Left cardiac atrium (tissue), 4 donors: ENCODE measurements at regions not wholly inside any gene's neighbourhood (a gene's known extent, or its start where the extent isn't known, plus 50 kb on each side); places are given as distances from the start of the nearest gene placed in this dataset.

Experiments
- ATAC-seq, 2 donors: fragments of 200-7000 bp; cut with Tn5 transposase; one replicate each; pipeline ENCODE4 v1.9.1; 2020; ENCODE audit warnings: mild to moderate bottlenecking in 2 of 2, moderate library complexity in 2 of 2
- DNase-seq: peaks from one replicate; pipeline ENCODE4 v3.0.0-alpha.2; 2020
- intact Hi-C, 2 donors: fragments of 100-400 bp; cut with DNase I; formaldehyde crosslinking; loops; one replicate each; pipeline versions ENCODE4 v1.14.1 to v1.15.1; 2022 to 2023
- donor health status: DM: no; HTN: yes; CAD: no.
- donor health status: DM: no; HTN: yes; CAD: no; lungs with severe emphysema.
- donor health status: DM: yes; HTN: yes; CAD: no.
- donor health status: Dilated cardiomyopathy.

DNA sequence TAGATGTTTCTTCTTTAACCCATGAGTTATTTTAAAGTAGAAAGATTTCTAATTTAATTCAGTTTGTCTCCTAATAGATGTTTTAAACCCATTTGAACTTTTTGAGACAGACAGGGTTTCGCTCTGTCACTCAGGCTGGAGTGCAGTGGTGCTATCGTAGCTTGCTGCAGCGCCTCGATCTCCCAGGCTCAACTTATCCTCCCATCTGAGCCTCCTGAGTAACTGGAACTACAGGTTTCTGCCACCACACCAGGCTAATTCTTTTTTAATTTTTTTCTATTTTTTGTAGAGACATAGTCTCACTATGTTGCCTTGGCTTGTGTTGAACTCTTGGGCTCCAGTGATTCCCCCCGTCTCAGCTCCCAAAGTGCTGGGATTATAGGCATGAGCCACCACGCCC, 53.0 kb upstream of the RAB18 start:
- ATAC-seq (no peak), DNase-seq (no peak)
- intact Hi-C loops = no loop called here

DNA sequence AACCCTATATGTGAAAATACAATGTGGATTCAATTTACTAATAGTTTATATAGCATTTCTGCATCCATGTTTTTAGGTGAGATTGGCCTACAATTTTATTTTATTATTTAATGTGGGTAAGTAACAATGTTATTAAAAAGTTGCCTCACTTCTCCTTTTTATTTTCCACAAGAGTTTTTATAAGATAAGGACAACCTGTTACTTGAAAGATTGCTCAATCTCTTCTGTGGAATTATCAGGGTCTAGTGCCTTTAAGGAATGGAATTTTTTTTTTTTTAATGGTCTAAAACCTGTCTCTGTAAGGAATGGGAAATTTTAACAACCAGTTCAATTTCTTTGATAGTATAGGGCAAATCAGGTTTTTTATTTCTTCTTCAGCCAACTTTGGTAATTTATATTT, 53.9 kb upstream of the RAB18 start:
- DNase-seq = no peak
- no peak for ATAC-seq
- intact Hi-C loops = no loop called here

DNA sequence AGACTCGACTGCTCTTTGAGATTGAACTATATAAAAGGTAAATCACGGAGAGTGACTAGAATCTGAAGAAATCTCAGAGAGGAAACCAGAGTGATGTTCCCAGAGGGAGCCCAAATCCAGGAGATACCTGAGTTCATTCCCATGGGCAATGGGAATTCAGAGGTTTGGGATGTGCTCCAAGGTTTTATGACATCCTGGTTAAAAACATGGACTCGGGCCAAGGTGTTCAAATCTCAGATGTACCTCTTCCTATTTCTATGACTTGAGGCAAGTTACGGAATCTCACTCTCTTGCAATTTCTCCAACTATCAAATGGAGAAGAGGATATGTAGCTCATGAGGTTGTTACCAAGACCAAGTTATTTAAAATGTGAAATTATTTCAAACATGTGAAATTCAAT, 54.5 kb upstream of the RAB18 start:
- intact Hi-C loops = loop anchor here in 1 of 2 donors (5.0 kb wide), 3 partner anchors 208 to 793 kb away; no protein-coding TSS in a partner anchor
- DNase-seq (no peak), ATAC-seq (no peak)

- ATAC-seq = no peak
- intact Hi-C loops = loop anchor here in 1 of 2 donors (5.0 kb wide), 3 partner anchors 208 to 793 kb away; no protein-coding TSS in a partner anchor
These were observed 55.2 kb upstream of the RAB18 start for GRCh38 chr10:27448921-27449320.

DNA sequence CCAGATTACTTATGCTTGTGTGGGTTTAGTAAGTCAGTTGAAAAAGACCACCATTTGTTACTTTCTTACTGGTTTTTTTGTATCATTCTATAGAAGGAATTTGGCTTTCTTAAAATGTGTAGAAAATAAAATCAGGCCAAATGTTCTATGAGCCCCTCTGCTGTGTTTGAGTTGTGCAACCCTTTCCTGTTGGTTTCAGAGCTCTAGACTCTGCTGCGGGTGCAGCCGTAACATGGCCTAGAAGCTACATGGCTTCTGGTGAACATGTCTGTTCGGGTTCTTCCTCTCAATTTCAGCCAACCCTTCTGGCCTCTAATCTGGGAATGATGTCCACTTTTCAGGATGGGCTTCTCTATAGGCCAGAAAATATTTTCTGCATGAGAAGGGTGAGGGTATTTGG, 56.6 kb upstream of the RAB18 start:
- ATAC-seq = no peak
- no peak for DNase-seq
- intact Hi-C loops = loop anchor here in 1 of 2 donors (5.0 kb wide), 3 partner anchors 210 to 795 kb away; no protein-coding TSS in a partner anchor

More at GRCh38 chr10:27448921-27449320, 55.2 kb upstream of the RAB18 start:
- DNase-seq = no peak

DNA sequence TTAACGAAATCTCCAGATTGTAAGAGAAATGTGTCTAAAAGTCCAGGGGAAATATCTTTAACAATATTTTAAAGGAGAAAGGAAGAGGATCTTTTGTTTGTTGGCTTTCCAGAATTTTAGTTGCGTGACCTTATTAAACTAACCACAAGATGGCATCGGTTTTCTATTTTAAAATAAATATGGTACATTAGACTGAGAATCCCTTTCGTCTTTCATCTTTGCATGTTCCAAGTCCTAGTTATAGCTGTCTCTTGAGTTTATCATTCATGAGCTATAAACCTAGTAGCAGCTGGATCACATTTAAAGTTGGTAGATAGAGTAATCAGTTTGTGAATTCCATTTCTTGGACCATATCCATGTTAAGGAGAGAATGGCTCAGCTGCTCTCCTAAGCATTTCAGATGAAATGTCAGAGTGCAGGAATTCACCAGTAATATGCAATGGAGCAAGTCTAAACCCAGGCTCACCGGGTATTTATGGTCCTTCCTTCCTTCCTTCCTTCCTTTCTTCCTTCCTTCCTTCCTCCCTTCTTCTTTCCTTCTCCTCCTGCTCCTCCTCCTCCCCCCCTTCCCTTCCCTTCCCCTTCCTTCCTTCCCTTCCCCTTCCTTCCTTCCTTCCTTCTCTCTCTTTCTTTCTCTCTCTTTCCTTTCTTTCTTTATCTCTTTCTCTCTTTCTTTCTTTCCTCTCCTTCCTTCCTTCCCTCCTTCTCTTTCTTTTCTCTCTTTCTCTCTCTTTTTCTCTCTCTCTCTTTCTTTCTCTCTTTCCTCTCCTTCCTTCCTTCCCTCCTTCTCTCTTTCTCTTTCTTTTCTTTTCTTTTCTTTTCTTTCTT, 57.8 kb upstream of the RAB18 start:
- intact Hi-C loops = loop anchor here in 1 of 2 donors (5.0 kb wide), 3 partner anchors 211 to 796 kb away; no protein-coding TSS in a partner anchor
- no peak for DNase-seq
- ATAC-seq = peak in 1 of 2 donors; percentile 49

DNA sequence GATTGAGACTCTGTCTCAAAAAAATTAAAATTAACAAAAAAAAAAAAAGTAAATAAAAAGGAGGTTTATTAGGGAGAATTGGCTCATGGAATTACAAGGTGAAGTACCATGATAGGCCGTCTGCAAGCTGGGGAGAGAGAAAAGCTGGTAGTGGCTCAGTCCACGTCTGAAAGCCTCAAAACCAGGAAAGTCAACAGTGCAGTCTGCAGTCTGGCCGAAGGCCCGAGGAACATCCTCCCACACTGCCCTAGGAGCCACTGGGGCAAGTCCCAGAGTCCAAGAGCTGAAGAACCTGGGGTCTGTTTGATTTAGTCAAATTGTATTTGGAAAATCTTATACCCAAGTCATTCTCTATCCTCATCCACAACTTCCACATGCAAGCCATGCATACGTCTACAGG, 59.0 kb upstream of the RAB18 start:
- no peak for DNase-seq
- ATAC-seq = no peak
- intact Hi-C loops = loop anchor here in 1 of 2 donors (5.0 kb wide), 3 partner anchors 212 to 797 kb away; no protein-coding TSS in a partner anchor

DNA sequence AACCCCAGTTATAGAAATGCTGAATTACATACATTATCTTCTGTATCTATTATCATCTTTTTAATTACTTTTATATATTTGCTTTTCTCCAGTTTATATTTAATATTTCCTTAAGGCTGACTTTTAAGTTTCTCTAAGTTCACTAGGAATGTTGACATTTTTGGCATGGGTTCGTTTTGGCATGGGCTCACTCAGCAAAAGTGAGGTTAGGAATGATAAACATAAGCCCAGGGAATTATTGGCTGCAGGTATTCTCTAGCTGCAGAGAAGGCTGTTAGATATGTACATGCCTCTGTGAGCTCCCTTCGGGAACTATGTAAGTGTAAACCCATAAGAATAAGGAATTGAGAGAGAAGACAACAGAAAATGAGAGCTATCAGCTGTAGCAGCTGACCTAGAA, 63.6 kb upstream of the RAB18 start:
- ATAC-seq (peak in 1 of 2 donors; percentile 34), DNase-seq (no peak)
- intact Hi-C loops = no loop called here

- ATAC-seq = peak in 1 of 2 donors; percentile 58
- DNase-seq = no peak
- intact Hi-C loops = no loop called here
These were observed 64.1 kb upstream of the RAB18 start for GRCh38 chr10:27440021-27440420.

- DNase-seq = no peak
- intact Hi-C loops = no loop called here
- no peak for ATAC-seq
These were observed 65.0 kb upstream of the RAB18 start for GRCh38 chr10:27439101-27439500.

GRCh38 chr10:27437775-27438174, 66.3 kb upstream of the RAB18 start:
- ATAC-seq = no peak
- intact Hi-C loops = no loop called here
- DNase-seq = no peak

DNA sequence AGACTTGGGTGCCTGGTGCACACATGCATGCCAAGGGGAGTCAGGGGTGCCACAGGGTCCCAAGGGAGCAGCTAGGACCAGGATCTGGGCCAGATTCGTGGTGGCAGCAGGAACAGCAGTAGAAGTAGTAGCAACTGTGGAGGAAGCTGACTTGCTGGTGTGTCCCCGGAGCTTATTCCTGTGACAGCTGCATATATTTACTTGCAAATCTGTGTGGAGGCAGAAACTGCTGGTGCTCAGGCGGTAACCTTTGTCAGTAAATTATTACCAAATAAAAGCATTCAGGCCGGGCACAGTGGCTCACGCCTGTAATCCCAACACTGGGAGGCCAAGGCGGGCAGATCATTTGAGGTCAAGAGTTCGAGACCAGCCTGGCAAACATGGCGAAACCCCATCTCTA, 67.4 kb upstream of the RAB18 start:
- ATAC-seq (no peak), DNase-seq (no peak)
- intact Hi-C loops = no loop called here

DNA sequence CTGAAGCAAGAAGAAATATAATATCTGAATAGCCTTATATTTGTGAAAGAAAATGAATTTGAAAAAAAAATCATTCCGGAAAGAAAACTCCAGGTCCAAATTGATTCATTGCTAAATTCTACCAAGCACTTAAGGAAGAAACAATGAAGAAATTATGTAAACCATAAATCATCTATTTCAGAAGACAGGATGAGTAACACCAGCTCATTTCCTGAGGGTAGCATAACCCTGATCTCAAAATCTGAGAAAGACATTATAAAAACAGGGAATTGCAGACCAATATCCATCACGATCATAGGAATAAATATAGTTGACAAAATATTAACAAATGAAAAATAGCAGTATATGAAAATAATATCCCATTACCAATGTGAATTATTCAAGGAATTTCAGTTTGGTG, 70.1 kb upstream of the RAB18 start:
- intact Hi-C loops = no loop called here
- ATAC-seq (no peak), DNase-seq (no peak)

DNA sequence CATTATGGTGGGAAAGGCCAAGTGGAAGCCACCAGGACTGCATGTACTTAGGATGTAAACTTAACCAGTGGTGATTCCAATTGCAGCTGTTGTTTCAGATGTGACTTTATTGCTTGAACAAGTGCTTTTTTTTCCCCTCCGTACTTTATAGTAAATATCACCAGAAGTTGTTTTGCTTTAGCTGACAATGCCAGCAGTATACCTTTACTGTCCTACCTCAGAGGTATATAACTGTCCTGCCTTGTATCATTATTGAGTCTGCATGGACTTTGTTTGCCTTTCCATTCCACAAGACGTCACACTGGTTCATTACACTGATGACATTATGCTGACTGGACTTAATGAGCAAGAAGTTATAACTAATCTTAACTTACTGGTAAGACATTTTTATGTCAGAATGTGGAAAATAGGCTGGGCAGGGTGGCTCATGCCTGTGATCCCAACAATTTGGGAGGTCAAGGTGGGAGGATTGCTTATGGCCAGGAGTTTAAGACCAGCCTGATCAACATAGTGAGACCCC, 77.1 kb upstream of the RAB18 start:
- DNase-seq (no peak), ATAC-seq (no peak)
- intact Hi-C loops = no loop called here

- intact Hi-C loops = no loop called here
- ATAC-seq = no peak
- no peak for DNase-seq
These were observed 90.2 kb upstream of the RAB18 start for GRCh38 chr10:27413831-27414348.

DNA sequence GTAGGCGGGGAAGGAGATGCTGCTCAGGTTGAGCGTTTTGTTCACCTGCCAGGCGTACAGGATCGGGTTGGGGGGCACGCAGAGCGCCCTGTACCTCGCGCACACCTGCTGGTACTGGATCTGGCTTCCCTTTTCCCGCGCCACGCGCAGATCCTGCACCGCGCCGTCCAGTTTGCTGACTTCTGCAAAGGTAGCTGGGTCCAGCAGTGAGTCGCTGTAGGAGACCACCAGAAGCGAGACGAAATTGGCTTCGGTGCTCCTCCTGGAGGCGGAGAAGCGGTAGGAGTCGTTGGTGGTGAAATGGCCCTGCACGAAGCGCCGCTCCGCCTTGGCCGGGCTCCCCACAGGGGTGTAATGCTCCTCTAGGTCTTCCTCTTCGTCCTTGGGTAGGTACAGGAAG, 90.7 kb upstream of the RAB18 start:
- intact Hi-C loops = no loop called here
- no peak for DNase-seq
- ATAC-seq = no peak

GRCh38 chr10:27410153-27410552, 94.0 kb upstream of the RAB18 start:
- ATAC-seq (no peak), DNase-seq (no peak)
- intact Hi-C loops = no loop called here

GRCh38 chr10:27407271-27407670, 96.8 kb upstream of the RAB18 start:
- intact Hi-C loops = no loop called here
- no peak for DNase-seq
- no peak for ATAC-seq

DNA sequence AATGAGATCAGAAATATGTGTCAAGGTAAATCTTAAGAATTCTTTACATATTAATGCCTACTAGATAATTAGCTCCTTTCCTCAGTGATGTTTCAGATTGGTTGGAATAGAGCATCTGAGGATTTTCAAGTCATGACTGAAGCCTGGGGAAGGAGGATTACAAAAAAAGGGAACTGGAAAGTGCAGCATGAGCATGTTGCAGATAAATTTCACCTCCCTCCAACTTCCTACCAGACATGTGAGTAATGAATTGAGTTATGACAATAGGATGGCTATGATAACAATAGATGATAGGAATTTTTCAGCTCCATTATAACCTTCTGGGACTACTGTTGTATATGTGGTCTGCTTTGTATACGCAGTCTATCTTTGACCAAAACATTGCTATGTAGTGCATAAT, 104.2 kb upstream of the RAB18 start:
- no peak for DNase-seq
- intact Hi-C loops = no loop called here
- no peak for ATAC-seq

- ATAC-seq (no peak), DNase-seq (no peak)
- intact Hi-C loops = no loop called here
These were observed 110.1 kb upstream of the RAB18 start for GRCh38 chr10:27393961-27394360.

DNA sequence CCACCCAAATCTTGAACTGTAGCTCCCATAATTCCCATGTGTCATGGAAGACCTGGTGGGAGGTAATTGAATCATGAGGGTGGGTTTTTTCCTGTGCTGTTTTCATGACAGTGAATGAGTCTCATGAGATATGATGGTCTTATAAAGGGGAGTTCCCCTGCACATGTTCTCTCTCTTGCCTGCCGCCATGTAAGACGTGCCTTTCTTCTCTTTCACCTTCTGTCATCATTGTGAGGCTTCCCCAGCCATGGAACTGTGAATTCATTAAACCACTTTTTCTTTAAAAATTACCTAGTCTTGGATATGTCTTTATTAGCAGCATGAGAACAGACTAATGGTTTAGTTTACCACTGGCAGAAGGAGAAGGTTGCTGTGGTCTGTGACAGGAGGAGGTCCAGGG, 111.5 kb upstream of the RAB18 start:
- intact Hi-C loops = no loop called here
- ATAC-seq (no peak), DNase-seq (no peak)
